Muscle of leg (tissue), 3 donors: ENCODE measurements at regions not wholly inside any gene's neighbourhood (a gene's known extent, or its start where the extent isn't known, plus 50 kb on each side); places are given as distances from the start of the nearest gene placed in this dataset.

Experiments
- DNase-seq: peaks from one replicate; pipeline ENCODE4 v3.0.0; 2013
- H3K27ac ChIP-seq: one replicate; pipeline ENCODE4 v1.5.1; 2013; ENCODE audit warnings: mild to moderate bottlenecking, low read length, control low read depth
- H3K27me3 ChIP-seq: one replicate; pipeline ENCODE4 v1.6.1; 2013; ENCODE audit warnings: low read length; ENCODE audit not compliant: control insufficient read depth, insufficient read depth
- H3K36me3 ChIP-seq: one replicate; pipeline ENCODE4 v1.6.1; 2013; ENCODE audit warnings: low read length; ENCODE audit not compliant: control insufficient read depth, insufficient read depth
- H3K4me1 ChIP-seq: one replicate; pipeline ENCODE4 v1.6.1; 2013; ENCODE audit warnings: low read length; ENCODE audit not compliant: control insufficient read depth, insufficient read depth
- H3K4me3 ChIP-seq: one replicate; pipeline ENCODE4 v1.5.1; 2013; ENCODE audit warnings: low read length, control low read depth
- H3K9me3 ChIP-seq: replicated peaks from 2 replicates; pipeline ENCODE4 v1.6.1; 2013; ENCODE audit warnings: low read depth, low read length; ENCODE audit not compliant: control insufficient read depth
- WGBS: methylation state at CpG from one replicate; pipeline ENCODE4 v1.1.5; 2013; ENCODE audit warnings: missing lambda C conversion rate; ENCODE audit not compliant: insufficient coverage; 5-methylcytosine and 5-hydroxymethylcytosine counted together

DNA sequence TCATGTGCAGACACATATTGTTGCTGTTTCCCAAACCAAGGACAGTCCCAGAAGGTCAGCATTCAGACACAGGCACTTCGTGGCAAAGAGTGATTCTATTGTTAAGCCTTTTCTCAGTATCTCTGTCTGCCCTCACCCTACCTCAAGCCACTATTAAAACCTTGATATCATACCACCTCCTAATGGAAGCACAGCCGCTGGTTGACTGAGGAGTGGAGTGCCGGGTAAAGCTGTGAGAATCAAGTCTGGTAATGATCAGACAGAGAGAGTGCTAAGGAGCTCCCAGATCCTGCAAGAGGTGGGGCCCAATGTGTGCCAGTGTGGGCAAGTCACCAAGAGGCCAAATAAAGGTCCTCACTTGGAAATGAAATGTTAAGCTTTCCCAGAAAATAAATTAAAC lies 819.5 kb downstream of the BCL11A start:
- Histone ChIP-seq H3K4me1 (peaks cover 2% of the 10 kb centered on the region), H3K27me3 (no peaks in the 10 kb centered on the region), H3K4me3 (no peak overlapping the region), H3K9me3 (no peaks in the 10 kb centered on the region), H3K27ac (no peak overlapping the region), H3K36me3 (no peaks in the 10 kb centered on the region)
- WGBS, result 57% methylated on average over 1 of the region's 3 CpGs
- no peak for DNase-seq

DNA sequence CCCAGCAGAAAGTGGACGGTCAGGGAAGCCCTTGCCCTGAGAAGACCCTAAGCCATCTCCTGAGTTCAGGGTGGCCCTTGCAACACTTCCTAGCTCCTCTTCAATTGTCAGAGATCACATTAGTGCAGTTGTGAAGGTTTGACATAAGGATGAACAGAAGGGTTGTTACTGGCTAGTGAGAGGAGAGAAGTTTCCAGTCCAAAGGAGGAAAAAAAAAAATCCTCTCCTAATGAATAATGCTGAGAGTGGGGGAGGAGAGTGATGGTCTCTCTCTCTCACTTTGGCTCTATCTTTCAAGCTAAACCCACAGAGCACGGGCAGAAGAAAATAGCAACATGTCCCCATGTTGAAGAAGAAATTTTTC lies 819.9 kb downstream of the BCL11A start:
- no peaks in the 10 kb centered on the region for H3K27me3 ChIP-seq
- H3K9me3 ChIP-seq, result no peaks in the 10 kb centered on the region
- DNase-seq, result no peak
- 80% methylated on average over 1 of the region's 2 CpGs for WGBS
- H3K4me1 ChIP-seq, result peaks cover 2% of the 10 kb centered on the region
- H3K36me3 ChIP-seq, result no peaks in the 10 kb centered on the region
- no peak overlapping the region for H3K4me3 ChIP-seq
- H3K27ac ChIP-seq, result no peak overlapping the region

DNA sequence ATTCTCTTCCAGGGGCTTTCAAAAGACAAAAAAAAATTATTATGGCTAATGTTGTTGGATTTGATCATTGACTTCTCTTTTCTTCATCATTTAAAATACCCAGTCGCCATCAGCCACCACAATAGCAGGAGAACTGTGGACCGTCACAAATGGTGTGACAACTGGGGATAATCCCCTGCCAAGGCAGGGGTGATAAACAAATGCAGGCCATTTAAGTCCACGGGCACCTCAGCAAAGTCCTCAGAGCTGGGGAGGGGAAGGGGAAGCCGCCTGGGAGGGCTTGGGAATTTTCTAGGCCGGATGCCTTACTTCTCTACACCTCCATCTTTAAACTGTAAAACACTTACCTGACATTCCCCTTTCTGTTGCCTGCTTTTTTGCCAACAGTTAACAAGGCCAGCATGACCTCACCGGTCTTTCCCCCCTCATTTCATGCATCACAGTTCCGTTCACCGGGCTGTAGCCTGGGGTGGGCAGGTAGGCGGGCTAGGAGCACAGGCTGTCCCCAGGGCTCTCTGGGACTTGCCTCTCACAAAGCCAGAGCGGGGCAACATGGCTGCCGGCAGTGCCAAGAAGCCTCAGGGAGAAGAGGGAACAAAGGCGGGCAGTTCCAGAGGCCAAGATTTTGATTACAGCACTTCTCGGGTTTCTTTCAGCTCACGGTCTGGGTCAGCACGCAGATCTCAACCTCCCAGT lies 820.4 kb downstream of the BCL11A start:
- DNase-seq, result no peak
- H3K4me1 ChIP-seq, result peaks cover 2% of the 10 kb centered on the region
- no peak overlapping the region for H3K27ac ChIP-seq
- H3K4me3 ChIP-seq, result no peak overlapping the region
- no peaks in the 10 kb centered on the region for H3K36me3 ChIP-seq
- 72% methylated on average over 10 of the region's 15 CpGs for WGBS
- no peaks in the 10 kb centered on the region for H3K27me3 ChIP-seq
- no peaks in the 10 kb centered on the region for H3K9me3 ChIP-seq

DNA sequence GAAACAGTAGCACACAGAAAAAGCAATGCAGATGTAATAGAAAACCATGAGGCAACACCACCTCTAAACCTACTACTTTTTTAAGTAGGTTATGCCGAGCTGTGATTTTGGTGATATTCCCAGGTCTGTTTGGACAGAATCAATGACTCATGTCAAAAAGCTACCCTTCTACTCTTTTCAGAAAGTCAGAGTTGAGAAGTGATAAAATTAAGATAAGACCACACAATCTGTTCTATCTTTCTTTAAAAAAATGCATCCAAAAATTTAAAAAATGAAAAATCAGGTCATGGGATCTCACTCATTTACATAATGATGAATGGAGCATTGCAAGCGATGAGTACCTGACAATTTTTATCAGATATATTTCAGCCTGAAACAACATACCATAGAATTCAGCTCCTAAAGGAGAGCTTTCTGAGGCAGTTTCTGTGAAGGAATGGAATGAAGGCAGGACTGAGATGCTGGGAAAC lies 826.3 kb downstream of the BCL11A start:
- no peak for DNase-seq
- H3K4me3 ChIP-seq, result no peak overlapping the region
- WGBS, result no CpG with 5 or more reads among the region's 2 CpGs
- no peaks in the 10 kb centered on the region for H3K9me3 ChIP-seq
- H3K4me1 ChIP-seq, result no peaks in the 10 kb centered on the region
- H3K27ac ChIP-seq, result no peak overlapping the region
- no peaks in the 10 kb centered on the region for H3K27me3 ChIP-seq
- no peaks in the 10 kb centered on the region for H3K36me3 ChIP-seq

DNA sequence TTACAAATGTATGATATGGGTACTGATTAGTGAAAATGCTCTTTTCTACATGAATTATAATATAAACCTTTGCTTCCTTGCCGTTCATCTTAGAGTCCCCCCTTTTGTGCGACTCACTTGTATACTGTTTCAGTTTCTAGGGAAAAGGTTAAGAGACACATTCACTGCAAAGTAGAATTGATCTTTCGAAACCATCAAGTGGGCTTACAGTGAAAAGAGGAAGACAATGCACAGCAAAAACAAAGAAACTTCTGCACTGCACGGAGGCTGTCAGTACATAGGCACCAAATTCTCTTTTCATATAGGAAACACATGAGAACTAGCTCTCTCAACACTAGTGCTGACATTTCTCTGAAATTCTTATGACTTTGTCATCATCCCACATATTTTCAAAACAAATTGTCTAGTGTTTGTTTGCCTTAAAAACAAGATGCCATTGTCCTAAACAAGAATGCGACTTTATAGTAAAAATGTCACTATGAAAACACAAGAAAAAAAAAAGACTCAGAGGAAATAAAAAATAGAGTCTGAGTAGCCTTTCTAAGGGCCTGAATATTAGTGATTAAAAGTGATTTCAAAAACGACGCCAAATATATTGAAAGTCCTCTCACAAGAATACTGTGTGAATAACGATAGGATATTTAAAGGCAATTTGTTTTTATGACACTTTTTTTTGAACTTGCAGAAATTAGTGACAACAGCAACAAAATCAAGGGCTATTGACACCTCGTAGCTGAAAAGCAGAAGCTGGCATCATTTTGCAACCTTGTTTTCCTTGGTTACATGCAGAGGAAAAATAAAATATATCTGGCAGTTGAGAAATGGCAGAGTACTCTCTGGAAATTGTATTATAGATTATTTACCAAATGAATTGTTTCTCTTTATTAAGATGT lies 827.0 kb downstream of the BCL11A start:
- H3K4me1 ChIP-seq, result no peaks in the 10 kb centered on the region
- WGBS, result 14% methylated on average over 1 of the region's 9 CpGs
- no peaks in the 10 kb centered on the region for H3K9me3 ChIP-seq
- H3K4me3 ChIP-seq, result no peak overlapping the region
- peak; percentile 13 for DNase-seq
- no peaks in the 10 kb centered on the region for H3K36me3 ChIP-seq
- no peaks in the 10 kb centered on the region for H3K27me3 ChIP-seq
- H3K27ac ChIP-seq, result no peak overlapping the region

DNA sequence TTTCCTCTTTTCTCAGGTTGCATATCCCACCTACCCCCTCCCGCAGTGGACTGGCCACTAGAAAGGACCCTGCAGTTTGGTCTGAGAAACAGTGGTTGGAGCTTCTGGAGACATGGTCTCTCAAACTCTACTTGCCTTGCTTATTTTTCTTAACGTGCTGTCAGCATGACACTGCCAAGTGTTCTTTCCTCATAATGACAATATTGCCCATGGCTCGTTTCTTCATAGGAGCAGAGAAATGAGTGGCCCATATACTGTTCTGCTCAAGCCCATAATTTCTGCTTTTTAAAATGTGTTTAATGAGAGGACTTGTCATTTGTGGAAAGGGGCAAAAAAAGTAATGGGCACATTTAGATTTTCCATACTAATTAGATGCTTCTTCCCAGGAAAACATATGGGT lies 828.7 kb downstream of the BCL11A start:
- H3K4me1 ChIP-seq, result no peaks in the 10 kb centered on the region
- no peak overlapping the region for H3K4me3 ChIP-seq
- H3K27me3 ChIP-seq, result no peaks in the 10 kb centered on the region
- no peak overlapping the region for H3K27ac ChIP-seq
- no CpG with 5 or more reads among the region's 3 CpGs for whole genome bisulfite sequencing
- H3K36me3 ChIP-seq, result no peaks in the 10 kb centered on the region
- DNase-seq, result no peak
- H3K9me3 ChIP-seq, result no peaks in the 10 kb centered on the region

DNA sequence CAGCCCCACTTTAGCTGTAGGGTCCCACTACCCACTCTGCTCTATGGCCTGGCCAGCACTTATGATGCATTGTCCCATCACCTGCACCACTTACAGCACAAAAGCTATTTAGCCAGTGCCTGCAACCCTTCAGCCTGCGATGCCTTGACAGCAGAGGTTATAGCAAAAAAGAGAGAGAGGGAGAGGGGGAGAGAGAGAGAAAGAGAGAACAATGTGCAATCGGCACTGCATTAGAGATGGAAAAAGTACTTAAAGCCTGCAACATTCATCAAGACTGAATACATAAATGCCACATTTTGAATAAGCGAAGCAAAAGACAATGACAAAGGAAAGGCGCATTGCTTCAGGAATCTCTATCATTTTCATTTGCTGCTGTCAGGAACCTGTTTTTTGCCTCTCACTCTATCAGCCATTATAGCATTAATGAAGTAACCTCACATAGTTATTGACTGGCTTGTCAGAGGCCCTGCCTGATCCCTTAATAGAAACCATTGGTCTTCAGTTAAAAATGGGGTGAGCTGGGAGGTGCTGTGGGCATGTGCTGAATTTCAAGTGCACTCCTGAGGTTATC lies 833.1 kb downstream of the BCL11A start:
- no peaks in the 10 kb centered on the region for H3K27me3 ChIP-seq
- H3K9me3 ChIP-seq, result no peaks in the 10 kb centered on the region
- no peaks in the 10 kb centered on the region for H3K36me3 ChIP-seq
- H3K4me3 ChIP-seq, result no peak overlapping the region
- DNase-seq, result no peak
- 72% methylated on average over 2 of the region's 4 CpGs for WGBS
- H3K4me1 ChIP-seq, result no peaks in the 10 kb centered on the region
- no peak overlapping the region for H3K27ac ChIP-seq

DNA sequence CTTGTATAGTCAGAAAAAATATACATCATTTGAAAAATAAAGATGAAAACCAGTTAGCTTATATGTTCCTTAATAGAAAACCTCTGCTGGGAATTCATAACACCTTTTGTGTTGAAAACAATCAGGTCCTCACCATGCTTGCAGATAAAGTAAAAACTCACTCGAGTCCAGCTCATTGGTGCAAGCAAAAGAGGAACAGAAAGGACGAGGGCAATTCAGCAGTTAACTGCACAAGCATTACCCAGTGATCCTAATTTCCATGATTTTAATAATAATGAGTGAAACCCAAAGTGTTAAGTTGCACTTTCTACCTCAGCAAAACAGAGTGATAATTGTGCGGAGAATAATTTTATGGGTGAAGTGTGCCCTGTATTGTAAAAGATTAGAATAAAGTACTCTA lies 839.9 kb downstream of the BCL11A start:
- Histone ChIP-seq H3K27me3 (no peaks in the 10 kb centered on the region), H3K36me3 (no peaks in the 10 kb centered on the region), H3K4me3 (no peak overlapping the region), H3K27ac (no peak overlapping the region), H3K4me1 (no peaks in the 10 kb centered on the region), H3K9me3 (no peaks in the 10 kb centered on the region)
- no peak for DNase-seq
- no CpG with 5 or more reads among the region's 3 CpGs for WGBS

DNA sequence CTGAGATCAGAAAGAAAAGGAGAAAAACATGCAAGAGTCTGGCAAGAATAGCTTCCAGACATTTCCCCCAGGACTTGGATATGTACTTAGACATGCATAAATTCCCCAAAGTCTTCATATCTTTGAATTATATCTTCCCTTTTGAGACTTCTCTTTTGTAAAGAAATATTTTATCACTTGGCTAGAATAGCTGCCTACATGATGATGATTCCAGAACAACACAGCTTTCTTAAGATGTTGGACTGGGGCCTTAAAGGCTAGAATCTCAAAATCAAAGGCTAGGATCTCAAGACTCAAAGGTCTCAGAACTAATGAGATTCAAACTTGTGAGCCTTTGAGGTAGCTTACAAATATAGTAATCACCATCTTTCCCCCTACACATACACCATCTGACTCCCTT lies 842.3 kb downstream of the BCL11A start:
- no peak overlapping the region for H3K27ac ChIP-seq
- peak; percentile 13 for DNase-seq
- H3K9me3 ChIP-seq, result no peaks in the 10 kb centered on the region
- no peak overlapping the region for H3K4me3 ChIP-seq
- H3K27me3 ChIP-seq, result no peaks in the 10 kb centered on the region
- H3K36me3 ChIP-seq, result no peaks in the 10 kb centered on the region
- no peaks in the 10 kb centered on the region for H3K4me1 ChIP-seq

DNA sequence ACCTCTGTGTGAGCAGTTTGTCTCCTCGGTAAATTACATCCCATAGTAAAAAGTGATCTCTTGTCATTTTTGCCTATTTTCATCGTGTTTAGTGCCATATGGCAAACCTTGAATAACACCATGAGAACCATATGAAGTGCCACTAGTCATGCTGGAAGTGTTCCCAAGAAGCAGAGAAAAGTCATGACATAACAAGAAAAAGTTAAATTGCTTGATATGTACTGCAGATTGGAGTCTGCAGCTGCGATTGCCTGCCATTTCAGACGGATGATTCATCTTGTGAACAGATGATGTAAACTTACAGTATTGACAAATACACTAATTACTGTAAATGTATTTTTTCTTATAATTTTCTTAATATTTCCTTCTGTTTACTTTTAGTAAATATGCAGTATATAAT lies 846.7 kb downstream of the BCL11A start:
- Histone ChIP-seq H3K36me3 (no peaks in the 10 kb centered on the region), H3K27me3 (no peaks in the 10 kb centered on the region), H3K4me1 (no peaks in the 10 kb centered on the region), H3K27ac (no peak overlapping the region), H3K4me3 (no peak overlapping the region), H3K9me3 (peaks cover 3% of the 10 kb centered on the region)
- no peak for DNase-seq
- whole genome bisulfite sequencing, result 90% methylated on average over 2 of the region's 4 CpGs
